DMS53 treated with DMSO at 0.1 percent for 48 hours (cell line): ENCODE measurements at regions not wholly inside any gene's neighbourhood (a gene's known extent, or its start where the extent isn't known, plus 50 kb on each side); places are given as distances from the start of the nearest gene placed in this dataset.

Experiments used
- DNase-seq: peaks from one replicate; lab custom pipeline; 2025; ENCODE audit not compliant: unreplicated experiment; lab: John Stamatoyannopoulos, UW

DNA sequence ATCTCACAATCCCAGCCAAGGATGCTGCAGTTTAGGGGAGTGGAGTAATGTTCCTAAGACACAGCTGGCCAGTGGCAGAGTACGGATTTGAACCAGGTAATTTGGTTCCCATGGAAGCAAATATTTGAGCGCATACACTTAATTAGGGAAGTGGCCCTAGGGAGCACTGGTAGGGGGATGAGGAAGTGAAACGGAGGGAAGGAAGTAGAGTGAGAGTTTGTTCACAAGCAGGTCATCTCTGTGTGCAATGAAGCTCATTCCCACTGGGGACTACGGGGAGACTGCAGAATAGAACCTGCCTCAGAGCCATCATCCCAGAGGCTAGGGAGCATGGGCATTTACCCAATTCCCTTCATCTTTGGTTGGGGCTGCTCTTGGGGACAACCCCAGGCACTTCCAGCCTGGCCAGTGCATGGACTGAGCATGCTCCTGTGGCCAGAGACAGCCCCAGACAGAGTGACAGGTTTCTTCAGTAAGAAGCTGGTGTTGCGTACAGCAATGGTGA is 317.2 kb upstream of the PROK2 start:
- no peak for DNase-seq

DNA sequence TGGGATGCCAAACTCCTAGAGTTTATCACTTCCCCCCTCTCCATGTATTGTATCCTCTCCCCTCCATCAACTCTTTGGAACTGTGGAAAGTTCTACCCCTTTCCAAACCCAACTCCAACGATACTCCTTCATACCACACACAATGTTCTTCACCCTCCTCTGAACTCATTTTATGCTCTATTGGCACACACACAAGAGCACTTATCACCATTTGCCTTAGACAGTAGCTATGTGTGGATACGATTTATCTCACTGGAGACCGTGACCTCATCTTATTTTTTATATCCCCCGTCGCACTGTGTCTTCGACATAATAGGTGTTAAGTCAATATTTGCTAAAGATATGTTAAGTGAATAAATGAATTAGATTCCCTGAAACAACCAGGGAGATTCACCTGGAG is 316.5 kb upstream of the PROK2 start:
- DNase-seq = no peak

DNA sequence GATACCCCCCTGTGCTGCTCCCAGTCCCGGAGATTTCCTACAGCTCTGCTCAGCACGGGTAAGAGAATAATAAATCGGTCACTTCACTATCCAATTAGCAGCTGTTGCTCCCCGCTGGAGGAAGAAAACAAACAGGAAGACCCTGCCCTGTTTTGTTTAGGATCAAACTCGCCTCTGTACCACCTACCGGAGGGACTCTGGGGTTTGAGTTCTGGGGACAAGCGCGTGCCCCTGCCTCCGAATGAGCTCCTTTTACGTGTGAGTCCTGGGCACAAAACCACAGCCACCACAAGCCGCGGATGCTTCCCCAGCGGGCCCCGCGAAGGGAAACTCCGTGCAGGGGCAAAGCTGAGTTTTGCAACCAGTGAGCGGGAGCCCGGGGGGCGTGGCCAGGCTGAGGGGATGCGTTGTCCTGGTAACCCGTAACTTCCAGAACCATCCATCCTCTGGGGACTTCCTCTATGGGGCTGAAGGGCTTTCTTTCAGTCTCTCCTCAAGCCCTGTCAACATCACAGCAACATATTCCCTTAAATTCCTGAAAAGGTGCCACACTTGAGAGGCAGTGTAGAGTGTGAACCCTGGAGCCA is 315.7 kb upstream of the PROK2 start:
- peak; percentile 6 for DNase-seq

DNA sequence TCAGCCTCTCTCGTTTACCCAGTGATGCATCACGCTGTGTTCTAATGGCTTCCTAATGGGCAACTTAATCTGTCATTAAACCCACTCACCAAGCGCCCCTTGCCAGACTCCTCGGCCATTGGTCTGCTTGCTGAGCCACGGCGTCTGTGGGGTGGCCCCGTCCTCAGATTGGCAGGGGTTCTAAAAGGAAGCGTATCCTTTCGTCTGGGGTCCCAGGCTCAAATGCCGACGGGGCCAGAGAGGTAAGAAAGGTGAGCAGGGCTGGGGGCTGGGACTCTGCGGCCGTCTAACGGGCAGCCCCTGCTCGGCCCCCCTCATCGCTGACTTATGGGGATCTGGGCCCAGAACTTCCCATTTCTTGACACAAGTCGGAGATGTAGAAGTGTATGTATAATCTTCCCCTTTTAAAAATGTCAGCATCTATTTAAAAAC is 315.1 kb upstream of the PROK2 start:
- no peak for DNase-seq

DNA sequence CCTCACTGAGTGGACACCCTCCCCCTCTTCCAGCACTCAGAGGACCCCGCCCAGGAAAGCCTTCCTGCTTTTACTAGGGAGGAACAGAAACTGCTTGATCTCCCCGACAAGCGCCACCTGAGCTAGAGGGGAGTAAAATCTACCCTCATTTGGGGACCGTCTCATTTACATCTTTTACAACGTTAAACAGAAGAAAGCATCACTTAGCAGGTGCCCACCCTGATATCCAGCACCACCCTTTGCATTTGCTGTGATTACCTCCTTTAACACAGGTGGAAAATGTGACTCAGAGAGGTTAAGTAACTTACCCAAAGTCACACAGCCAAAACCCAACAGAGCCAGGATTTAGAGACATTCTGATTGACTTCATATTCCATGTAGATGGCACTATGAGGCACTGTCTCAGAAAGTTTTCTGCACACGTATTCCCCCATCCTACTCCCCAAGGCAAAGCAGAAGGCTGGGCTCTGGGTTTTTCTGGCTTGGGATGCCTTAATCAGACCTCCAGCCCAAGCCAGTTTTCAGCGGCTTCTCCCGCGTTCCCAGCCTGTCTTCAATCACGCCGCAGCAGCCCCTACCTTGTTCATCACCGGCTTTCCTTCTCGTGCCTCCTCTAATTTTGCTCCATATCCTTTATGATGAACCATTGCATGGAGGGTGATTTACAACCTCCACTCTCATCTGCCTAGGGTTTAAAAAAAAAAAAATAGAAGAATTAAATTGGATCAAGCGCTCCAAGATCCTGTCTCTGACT is 314.6 kb upstream of the PROK2 start:
- no peak for DNase-seq

DNA sequence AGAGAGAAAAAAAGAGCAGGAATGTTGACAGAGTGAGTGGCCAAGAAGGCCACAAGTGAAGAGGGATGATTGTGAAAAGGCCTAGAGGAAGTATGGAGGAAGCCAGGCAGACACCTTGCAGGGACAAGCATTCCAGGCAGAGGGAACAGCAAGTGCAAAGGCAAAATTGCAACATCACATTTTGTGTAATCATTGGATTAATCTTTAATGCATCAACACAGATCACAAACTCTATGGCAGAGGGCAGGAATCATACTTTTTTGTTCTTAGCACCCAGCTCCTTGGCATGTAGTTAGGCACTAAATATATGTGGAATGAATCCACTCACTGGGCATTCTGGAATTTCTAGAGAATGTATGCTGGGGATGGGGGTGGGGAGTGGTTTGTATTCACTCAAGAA is 312.1 kb upstream of the PROK2 start:
- DNase-seq = no peak

DNA sequence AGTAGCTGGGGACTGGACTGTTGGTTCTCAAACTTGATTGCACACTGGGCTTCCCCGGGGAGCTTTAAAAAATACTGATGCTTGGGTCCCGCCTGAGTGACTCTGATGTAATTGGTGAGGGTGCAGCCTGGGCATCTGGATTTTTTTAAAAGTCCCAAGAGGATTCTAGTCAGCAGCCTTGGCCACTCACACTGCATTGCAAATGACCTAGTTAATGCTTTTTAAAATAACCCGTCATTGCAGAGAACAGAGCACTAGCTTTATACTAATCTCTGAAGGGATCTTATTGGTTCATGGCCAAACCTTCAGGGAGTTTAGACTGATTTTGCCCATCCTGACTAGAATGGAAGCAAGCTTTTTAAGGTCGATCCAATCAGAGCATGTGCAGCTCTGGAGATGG is 310.6 kb upstream of the PROK2 start:
- no peak for DNase-seq

DNA sequence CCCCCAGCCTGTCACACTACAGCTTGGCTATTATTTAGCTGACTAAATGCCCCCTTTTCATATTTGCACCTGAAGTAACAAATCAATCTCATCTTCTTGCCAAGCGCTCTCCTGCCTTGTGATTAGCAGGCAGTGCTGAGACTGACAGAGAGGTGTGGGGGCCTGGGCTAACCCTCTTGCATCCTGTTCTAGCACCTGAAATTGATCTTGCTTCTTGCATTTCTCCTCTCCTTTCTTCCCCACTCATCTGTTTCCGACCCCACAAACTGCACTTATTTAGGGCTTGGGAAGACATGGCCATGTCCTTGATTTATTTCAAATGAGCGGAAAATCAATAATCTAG is 309.0 kb upstream of the PROK2 start:
- no peak for DNase-seq

DNA sequence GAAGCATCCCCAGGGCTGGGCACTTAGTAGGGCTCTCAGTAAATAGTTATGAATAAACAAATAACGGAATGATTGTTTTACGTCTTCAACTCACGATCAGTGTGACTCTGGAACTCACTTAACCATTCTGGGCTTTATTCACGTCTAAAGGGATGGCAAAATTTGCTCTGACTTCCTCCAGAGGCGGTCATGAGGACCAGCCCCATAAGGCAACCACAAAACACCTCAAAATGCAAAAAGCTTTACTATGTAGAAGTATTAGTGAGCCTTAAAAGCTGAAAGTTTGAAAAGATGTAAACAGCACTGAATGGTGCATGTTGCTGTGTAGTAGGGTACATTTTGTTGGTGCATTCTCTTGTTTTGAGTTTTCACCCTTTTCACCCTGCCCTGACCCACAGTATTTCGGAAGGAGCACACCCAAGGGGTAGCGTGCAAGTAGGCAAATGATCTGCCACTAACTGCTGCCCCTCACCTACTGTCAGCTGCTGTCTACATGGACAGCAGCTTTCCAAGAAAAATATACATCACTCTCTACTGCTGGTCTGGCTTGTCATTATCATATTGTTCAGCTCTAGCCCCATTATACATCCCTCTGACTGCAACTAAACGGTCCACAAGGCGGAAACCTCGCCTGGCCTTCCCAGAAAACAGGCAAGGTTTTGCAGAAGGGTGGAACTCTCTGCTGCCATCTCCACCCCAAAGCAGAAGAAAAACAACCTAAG is 308.5 kb upstream of the PROK2 start:
- DNase-seq = no peak

DNA sequence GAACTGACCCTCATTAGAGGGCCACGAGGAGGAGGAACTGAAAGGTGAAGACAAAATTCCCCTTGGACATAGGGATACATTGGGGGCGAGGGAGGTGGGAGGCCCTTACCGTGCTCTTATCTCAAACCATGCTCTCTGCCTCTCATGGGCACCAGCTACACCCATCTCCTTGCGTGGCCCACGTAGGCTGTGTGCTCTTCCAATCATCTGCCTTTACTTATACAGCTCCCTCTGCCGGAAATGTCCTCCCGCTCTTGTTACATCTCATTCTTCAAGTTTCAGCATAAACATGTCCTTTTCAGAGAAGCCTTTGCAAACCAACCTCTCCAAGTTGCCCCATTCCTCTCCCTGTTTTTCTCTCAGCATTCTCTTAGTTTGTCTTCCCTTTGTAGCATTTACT is 307.8 kb upstream of the PROK2 start:
- no peak for DNase-seq

DNA sequence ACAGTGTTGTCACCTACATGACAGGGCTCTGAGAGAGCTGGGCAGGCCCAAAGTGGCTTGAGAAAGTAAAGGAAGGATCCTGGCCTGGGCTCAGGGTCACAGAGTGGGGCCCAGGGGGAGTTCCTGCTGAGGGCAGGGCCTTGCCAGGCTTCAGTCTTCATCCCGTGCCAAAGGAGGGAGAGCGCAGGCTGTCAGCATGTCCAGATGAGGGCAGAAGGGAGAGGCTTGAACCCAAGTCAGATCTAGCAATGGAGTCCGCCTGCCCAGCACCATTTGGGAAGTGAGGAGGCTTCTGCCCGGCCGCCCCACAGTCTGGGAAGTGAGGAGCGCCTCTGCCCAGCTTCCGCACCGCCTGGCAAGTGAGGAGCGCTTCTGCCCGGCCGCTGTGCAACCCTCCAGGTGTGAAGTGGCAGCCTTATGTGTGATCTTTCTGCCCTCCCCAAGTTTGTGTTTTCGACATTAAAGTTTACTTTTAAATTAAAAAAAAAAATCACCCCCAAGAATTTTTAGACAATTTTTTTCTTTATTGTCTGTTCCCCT is 303.6 kb upstream of the PROK2 start:
- no peak for DNase-seq

DNA sequence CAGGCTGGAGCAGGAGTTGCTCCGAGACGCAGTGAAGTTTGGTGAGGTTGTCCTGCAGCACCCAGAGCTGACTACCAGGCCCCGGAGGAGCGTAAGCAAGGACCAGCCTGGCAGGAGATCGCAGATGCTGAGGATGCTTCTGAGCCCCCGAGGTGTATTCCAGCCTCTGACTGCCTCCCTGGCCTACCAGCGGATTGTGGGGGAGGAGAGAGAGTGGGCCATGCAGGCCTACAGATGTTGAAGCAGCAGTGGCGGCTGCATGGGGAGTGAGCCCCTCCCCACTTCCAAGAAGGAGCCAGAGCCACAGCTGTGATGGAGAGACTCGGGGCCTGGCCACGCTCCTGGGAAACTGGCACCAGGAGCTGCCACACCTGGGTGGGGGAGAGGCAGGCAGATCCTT is 302.5 kb upstream of the PROK2 start:
- DNase-seq = no peak

DNA sequence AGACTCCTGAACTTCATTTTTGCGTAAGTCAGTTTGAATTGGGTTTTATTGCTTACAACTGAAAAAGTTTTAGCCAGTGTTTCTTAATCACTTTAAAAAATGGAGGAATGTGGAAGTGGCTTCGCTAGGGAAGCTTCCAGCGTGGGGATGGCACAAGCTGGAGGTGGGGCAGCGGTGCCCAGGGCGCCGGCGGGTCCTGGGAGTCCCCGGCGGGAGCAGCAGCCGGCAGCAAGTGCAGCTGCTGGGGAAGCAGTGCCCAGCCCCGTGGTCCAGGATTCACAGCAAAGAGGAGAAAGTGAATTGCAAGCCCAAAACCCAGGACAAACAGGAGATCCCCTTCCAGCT is 301.8 kb upstream of the PROK2 start:
- DNase-seq = no peak

DNA sequence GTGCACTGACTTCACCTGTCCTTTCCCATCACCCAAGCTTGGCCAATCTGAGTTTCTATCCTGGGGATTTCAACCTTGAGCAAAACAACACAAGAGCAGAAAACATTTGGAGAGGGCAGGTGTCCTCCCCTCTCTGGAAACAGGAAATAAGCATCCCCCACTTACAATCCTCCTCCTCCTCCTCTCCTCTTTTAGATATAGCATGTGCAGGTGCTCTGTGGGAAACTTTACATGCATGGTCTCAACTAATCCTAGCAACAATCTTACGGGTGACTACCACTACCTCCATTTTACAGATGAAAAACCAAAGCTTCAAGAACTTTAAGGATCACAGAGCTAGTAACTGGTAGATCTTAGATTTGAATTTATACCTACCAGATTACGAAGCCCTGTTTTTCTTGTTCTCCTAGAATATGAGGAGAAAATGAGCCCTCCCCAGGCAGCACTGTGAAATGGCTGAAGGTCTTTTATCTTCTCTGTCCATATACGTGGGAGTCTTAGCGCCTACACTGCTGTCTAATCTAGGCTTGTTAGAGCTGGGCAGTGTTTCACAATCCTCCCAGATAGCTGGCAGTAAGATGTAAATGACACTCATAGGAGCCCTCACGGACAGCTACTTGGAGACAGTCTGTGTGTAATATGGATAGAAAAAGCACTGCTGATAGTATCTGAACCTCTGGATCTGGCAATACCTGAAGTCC is 301.2 kb upstream of the PROK2 start:
- no peak for DNase-seq

DNA sequence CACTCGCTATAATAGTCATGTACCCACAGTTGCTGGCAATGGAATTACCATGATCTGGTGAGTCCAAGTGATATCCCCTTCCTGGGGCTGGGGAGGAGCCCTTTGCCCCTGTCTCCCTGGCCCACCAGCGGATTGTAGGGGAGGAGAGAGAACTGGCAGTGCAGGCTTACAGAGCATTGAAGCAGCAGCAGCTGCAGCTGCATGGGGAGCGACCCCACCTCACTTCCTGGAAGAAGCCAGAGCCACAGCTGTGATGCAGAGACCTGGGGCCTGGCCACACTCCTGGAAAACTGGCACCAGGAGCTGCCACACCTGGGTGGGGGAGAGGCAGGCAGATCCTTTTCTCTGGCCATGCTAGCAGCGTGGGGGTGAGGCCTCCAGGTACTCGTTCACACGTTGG is 300.1 kb upstream of the PROK2 start:
- DNase-seq = no peak

DNA sequence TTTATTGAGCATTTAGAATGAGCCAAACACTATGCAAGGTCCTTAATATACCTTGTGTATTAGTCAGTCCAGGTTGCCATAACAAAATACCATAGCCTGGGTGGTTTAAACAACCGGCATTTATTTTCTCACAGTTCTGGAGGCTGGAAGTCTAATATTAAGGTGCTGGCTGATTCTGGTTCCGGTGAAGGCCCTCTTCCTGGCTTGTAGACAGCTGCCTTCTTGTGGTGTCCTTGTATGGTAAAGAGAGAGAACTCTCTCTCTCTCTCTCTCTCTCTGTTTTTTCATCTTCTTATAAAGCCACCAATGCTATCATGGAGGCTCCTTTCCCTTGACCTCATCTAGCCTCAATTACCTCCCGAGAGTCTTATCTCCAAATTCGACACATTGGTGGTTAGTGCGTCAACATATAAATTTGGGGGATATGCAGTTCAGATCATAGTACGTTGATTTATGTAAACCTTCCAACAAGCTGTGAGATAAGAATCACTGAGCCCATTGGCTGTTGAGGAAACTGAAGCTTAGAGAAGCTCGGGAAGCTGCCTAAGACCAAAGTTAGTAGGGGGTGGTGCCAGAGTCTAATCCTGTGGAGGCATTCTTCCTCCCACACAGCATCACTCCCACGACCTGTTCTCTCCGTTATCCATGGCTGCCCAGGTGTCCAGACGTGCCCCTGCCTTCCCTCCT is 298.0 kb upstream of the PROK2 start:
- DNase-seq = no peak

DNA sequence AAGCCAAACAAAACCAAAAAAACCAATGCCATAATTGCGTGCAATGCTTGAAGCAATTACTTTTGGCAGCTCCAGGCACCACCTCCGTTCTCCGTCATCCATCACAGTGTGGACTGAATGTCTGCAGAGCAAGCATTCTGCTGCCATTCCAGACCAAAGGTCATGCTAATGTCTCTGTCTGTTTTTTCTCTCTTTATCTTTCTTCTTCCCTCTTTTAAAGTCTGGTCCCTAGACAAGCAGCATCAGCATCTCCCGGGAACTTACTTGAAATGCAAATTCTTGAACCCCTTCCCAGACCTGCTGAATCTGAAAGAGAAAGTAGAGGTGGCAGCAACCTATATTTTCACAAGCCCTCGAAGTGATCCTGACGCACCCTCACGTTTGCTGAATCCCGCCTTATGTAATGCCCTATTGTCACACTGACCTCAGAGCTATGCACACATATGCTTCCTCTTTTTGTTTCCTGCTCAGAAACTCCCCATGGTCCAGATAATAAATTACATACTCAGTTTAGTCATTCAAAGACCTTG is 297.3 kb upstream of the PROK2 start:
- no peak for DNase-seq

DNA sequence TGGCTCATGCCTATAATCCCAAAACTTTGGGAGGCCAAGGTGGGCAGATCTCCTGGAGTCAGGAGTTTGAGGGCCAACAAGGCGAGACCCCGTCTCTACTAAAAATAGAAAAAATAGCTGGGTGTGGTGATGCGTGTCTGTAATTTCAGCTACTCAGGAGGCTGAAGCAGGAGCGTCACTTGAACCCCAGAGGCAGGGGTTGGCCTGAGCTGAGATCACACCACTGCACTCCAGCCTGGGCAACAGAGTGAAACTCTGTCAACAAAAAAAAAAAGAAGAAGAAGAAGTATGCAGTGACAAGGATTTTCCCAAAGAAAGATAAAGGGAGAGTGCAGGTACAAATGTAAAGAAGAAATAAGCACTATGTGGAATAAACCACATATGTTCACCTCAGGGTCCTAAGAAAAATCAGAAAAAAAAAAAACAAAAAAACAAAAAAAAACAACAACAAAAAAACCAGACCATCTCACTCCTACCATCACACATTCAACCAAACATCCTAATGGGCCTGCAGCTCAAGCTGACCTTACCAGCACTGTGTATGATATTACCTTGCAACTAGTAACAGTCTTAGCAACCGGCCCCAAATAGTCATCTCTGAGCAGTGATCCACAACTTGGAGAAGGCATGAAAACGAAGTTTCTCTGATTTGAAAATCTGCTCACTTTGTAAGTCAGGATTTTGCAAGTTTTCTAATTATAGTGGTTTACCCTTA is 296.7 kb upstream of the PROK2 start:
- DNase-seq = no peak

DNA sequence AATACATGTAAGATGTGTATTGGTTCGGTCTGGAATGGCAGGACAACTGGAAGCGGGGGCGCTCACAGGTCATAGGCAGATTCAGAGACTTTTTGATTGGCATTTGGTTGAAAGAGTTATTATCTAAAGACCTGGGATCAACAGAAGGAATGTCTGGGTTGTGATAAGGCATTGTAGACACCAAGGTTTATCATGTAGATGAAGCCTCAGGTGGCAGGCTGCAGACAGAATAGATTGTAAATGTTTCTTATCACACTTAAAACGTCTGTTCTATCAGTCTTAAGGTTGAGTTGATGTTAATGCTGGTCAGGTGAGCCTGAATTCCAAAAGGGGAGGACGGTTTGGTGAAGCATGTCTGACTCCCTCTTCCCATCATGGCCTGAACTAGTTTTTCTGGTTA is 295.9 kb upstream of the PROK2 start:
- no peak for DNase-seq

DNA sequence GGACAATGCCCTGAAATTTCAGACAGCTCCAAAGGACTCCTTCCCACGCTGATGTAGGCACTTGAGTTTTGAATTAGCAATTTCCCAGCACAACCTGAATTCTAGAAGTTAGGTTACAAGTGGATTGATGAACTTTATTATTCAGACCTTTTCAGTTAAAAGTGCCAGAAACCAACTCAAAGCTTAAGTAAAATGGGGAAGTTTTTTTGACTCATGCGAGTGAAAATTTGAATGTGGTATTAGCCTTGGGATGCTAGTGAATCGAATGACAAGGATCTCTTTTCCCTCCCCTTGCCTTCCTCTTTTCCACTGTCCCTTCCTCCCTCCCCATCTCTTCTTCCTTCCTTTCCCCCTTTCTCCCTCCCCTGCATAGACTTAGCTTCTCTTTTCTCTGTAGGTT is 295.1 kb upstream of the PROK2 start:
- no peak for DNase-seq
